Endothelial cell of umbilical vein (primary cell): ENCODE measurements at regions not wholly inside any gene's neighbourhood (a gene's known extent, or its start where the extent isn't known, plus 50 kb on each side); places are given as distances from the start of the nearest gene placed in this dataset.

ENCODE experiments used
- BruUV-seq: library from RNA; stranded (reverse); fragments of 400-500 nt; replicated peaks from 2 replicates; lab custom pipeline; 2021; lab: Mats Ljungman, UMichigan
- CTCF ChIA-PET: fragments of 300-600, 350-600 bp; sonication (Branson Sonifier 250); formaldehyde crosslinking; loops from one replicate; lab custom pipeline; 2021; ENCODE audit warnings: antibody characterized with exemption, inconsistent platforms; lab: Charles Lee
- POLR2A ChIA-PET: fragments of 300-600, 350-600 bp; sonication (Branson Sonifier 250); formaldehyde crosslinking; loops from one replicate; lab custom pipeline; 2021; ENCODE audit warnings: antibody characterized with exemption, inconsistent platforms; lab: Charles Lee
- DNase-seq: peaks from one replicate; pipeline ENCODE4 v3.0.0-alpha.2; 2011; ENCODE audit warnings: low read depth, low spot score
- FAIRE-seq: peaks from 2 replicates; lab custom pipeline; 2011; peaks lifted over from hg19 to GRCh38; lab: Jason Lieb, UNC
- H2AFZ ChIP-seq: 2 replicates; pipeline ENCODE4 v1.6.0; 2012; ENCODE audit warnings: low read depth, low read length, control low read depth, inconsistent platforms
- H3K27ac ChIP-seq: 2 replicates; pipeline ENCODE4 v1.5.1; 2011; ENCODE audit warnings: low read depth, mild to moderate bottlenecking, control low read depth, low read length, moderate library complexity; ENCODE audit not compliant: insufficient read depth
- H3K27me3 ChIP-seq, 2 experiments: 2 replicates each; pipeline versions ENCODE4 v1.6.0 to v1.6.1; 2011; ENCODE audit warnings: low read length in 2 of 2, mixed read lengths in 1 of 2; ENCODE audit not compliant: control insufficient read depth in 2 of 2, insufficient read depth in 2 of 2
- H3K36me3 ChIP-seq, 2 experiments: 2 replicates in 1 of 2; 3 replicates in 1 of 2; pipeline ENCODE4 v1.5.1; 2011; ENCODE audit warnings: low read length in 2 of 2, mild to moderate bottlenecking in 1 of 2, moderate library complexity in 1 of 2; ENCODE audit not compliant: control insufficient read depth in 2 of 2, insufficient read depth in 2 of 2; ENCODE audit errors: extremely low read depth in 1 of 2
- H3K4me1 ChIP-seq: 3 replicates; pipeline ENCODE4 v1.5.1; 2011; ENCODE audit warnings: mild to moderate bottlenecking, low read length; ENCODE audit not compliant: control insufficient read depth, insufficient read depth; ENCODE audit errors: extremely low read depth
- H3K4me2 ChIP-seq: 2 replicates; pipeline ENCODE4 v1.6.1; 2011; ENCODE audit warnings: low read length, control low read depth, mixed read lengths; ENCODE audit not compliant: insufficient read depth
- H3K4me3 ChIP-seq, 3 experiments: fragments of 200-600 bp in 1 of 3; sonication (generic), shearing (Covaris generic) in 1 of 3; replicated peaks in 1 of 3; 2 replicates each; pipeline ENCODE4 v1.5.1; 2011 to 2016; ENCODE audit warnings: control low read depth in 3 of 3, low read length in 3 of 3, mild to moderate bottlenecking in 2 of 3, inconsistent platforms in 1 of 3, low read depth in 1 of 3, moderate library complexity in 1 of 3; ENCODE audit not compliant: insufficient read depth in 1 of 3
- H3K79me2 ChIP-seq: 2 replicates; pipeline ENCODE4 v1.6.0; 2012; ENCODE audit warnings: low read length, inconsistent platforms; ENCODE audit not compliant: control insufficient read depth, insufficient read depth
- H3K9ac ChIP-seq: replicated peaks from 2 replicates; pipeline ENCODE3; 2011; ENCODE audit warnings: low read length, control low read depth; ENCODE audit not compliant: insufficient read depth; ENCODE audit errors: extremely low read depth
- H3K9me1 ChIP-seq: replicated peaks from 3 replicates; pipeline ENCODE4 v1.6.0; 2011; ENCODE audit warnings: mild to moderate bottlenecking, low read length; ENCODE audit not compliant: control insufficient read depth, insufficient read depth; ENCODE audit errors: extremely low read depth
- H3K9me3 ChIP-seq: replicated peaks from 2 replicates; pipeline ENCODE4 v1.5.1; 2012; ENCODE audit warnings: low read length, inconsistent platforms; ENCODE audit not compliant: control insufficient read depth, insufficient read depth
- H4K20me1 ChIP-seq: replicated peaks from 2 replicates; pipeline ENCODE3; 2011; ENCODE audit warnings: mild to moderate bottlenecking, low read length; ENCODE audit not compliant: control insufficient read depth, insufficient read depth; ENCODE audit errors: extremely low read depth
- CTCF ChIP-seq, 2 donors: IDR thresholded peaks; 1 replicate in 1 of 2; 2 replicates in 1 of 2; pipeline ENCODE4 v1.5.1; 2011; ENCODE audit warnings: low read length in 2 of 2, mild to moderate bottlenecking in 2 of 2, moderate library complexity in 2 of 2, control low read depth in 1 of 2, inconsistent platforms in 1 of 2, low read depth in 1 of 2; ENCODE audit not compliant: insufficient read depth in 1 of 2; ENCODE audit errors: extremely low read depth in 1 of 2
- EZH2 ChIP-seq: IDR thresholded peaks from 2 replicates; pipeline ENCODE4 v1.6.1; 2012; ENCODE audit warnings: borderline replicate concordance, low read depth, mild to moderate bottlenecking, moderate library complexity, low read length, inconsistent platforms; ENCODE audit not compliant: severe bottlenecking
- FOS ChIP-seq: IDR thresholded peaks from 2 replicates; pipeline ENCODE4 v1.6.1; 2011; ENCODE audit warnings: mild to moderate bottlenecking, low read length, moderate library complexity, borderline replicate concordance; ENCODE audit not compliant: insufficient read depth
- GATA2 ChIP-seq: IDR thresholded peaks from 2 replicates; pipeline ENCODE4 v1.7.0; 2011; ENCODE audit warnings: low read depth, mild to moderate bottlenecking, moderate library complexity, mixed read lengths, low read length; ENCODE audit not compliant: insufficient read length, insufficient read depth
- JUN ChIP-seq: IDR thresholded peaks from 2 replicates; pipeline ENCODE4 v1.6.1; 2011; ENCODE audit warnings: borderline replicate concordance, low read depth; ENCODE audit not compliant: insufficient read length, insufficient read depth
- MAX ChIP-seq: IDR thresholded peaks from 2 replicates; pipeline ENCODE4 v1.6.1; 2011; ENCODE audit not compliant: insufficient read depth, insufficient read length
- MYC ChIP-seq: IDR thresholded peaks from one replicate; pipeline ENCODE4 v1.6.1; 2011; ENCODE audit warnings: mild to moderate bottlenecking, low read depth, low read length
- POLR2A ChIP-seq: IDR thresholded peaks from 2 replicates; pipeline ENCODE4 v1.6.1; 2012; ENCODE audit warnings: low read depth, mild to moderate bottlenecking, control low read depth, low read length
- POLR2AphosphoS5 ChIP-seq: IDR thresholded peaks from 2 replicates; pipeline ENCODE4 v1.6.1; 2012; ENCODE audit warnings: low read depth, mild to moderate bottlenecking, control low read depth, low read length, moderate library complexity; ENCODE audit not compliant: insufficient read depth
- dilution Hi-C: fragments of 300-500 bp; cut with MboI; formaldehyde crosslinking; loops from one replicate; pipeline ENCODE4 v1.15.0; 2019; ENCODE audit warnings: low sequenced_read_pairs; ENCODE audit not compliant: extremely low pct_ligation_motif_present
- intact Hi-C: fragments of 100-400 bp; cut with micrococcal nuclease; formaldehyde crosslinking; loops from one replicate; pipeline ENCODE4 v1.10.0; 2022

- Histone ChIP-seq H3K4me2 (no peak overlapping the region), H2AFZ (no peak overlapping the region), H4K20me1 (no peaks in the 10 kb centered on the region), H3K9me1 (no peaks in the 10 kb centered on the region), H3K27ac (no peak overlapping the region), H3K9ac (no peak overlapping the region), H3K79me2 (no peaks in the 10 kb centered on the region), H3K9me3 (no peaks in the 10 kb centered on the region), H3K4me3 (no peak overlapping the region), H3K27me3 (no peaks in the 10 kb centered on the region), H3K4me1 (no peaks in the 10 kb centered on the region), H3K36me3 (no peaks in the 10 kb centered on the region)
- FAIRE-seq (no peak), DNase-seq (no peak)
- intact Hi-C loops (no loop called here), dilution Hi-C loops (no loop called here)
- BruUV-seq = no TSS peak
- ChIA-PET CTCF (interaction anchor here (0.9 to 1.9 kb wide), 3 partner anchors 28 to 135 kb away, joined by 3 to 5 read pairs (median 4); no protein-coding TSS in a partner anchor), POLR2A (no interaction called here)
- TF ChIP-seq POLR2AphosphoS5 = no peak
- TF ChIP-seq CTCF (IDR thresholded peaks at IDR 0.05; ENCODE audit: extremely low read depth in 1 of 2, insufficient read depth in 1 of 2, low read depth in 1 of 2, low read length in 2 of 2) = no peak
- TF ChIP-seq GATA2 = no peak
- no peak for TF ChIP-seq EZH2
- TF ChIP-seq POLR2A = no peak
- TF ChIP-seq MAX = no peak
- no peak for TF ChIP-seq MYC
- no peak for TF ChIP-seq FOS
- no peak for TF ChIP-seq JUN
Observed at GRCh38 chr3:99471353-99472323, 166.8 kb upstream of the COL8A1 start.
